ENCODE measurements at regions not wholly inside any gene's neighbourhood (a gene's known extent, or its start where the extent isn't known, plus 50 kb on each side); places are given as distances from the start of the nearest gene placed in this dataset.

GRCh38 chr7:25356534-25357151, 128.4 kb upstream of the NPVF start:
- DNase-seq (ENCODE audit: insufficient read length, low spot score) (no peak), FAIRE-seq (no peak)
- TF ChIP-seq, protein P1, sequence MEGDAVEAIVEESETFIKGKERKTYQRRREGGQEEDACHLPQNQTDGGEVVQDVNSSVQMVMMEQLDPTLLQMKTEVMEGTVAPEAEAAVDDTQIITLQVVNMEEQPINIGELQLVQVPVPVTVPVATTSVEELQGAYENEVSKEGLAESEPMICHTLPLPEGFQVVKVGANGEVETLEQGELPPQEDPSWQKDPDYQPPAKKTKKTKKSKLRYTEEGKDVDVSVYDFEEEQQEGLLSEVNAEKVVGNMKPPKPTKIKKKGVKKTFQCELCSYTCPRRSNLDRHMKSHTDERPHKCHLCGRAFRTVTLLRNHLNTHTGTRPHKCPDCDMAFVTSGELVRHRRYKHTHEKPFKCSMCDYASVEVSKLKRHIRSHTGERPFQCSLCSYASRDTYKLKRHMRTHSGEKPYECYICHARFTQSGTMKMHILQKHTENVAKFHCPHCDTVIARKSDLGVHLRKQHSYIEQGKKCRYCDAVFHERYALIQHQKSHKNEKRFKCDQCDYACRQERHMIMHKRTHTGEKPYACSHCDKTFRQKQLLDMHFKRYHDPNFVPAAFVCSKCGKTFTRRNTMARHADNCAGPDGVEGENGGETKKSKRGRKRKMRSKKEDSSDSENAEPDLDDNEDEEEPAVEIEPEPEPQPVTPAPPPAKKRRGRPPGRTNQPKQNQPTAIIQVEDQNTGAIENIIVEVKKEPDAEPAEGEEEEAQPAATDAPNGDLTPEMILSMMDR (IDR thresholded peaks at IDR 0.05; ENCODE audit: insufficient read depth, missing control alignments): no peak

GRCh38 chr7:25358926-25359325, 130.6 kb upstream of the NPVF start:
- no peak for FAIRE-seq

DNA sequence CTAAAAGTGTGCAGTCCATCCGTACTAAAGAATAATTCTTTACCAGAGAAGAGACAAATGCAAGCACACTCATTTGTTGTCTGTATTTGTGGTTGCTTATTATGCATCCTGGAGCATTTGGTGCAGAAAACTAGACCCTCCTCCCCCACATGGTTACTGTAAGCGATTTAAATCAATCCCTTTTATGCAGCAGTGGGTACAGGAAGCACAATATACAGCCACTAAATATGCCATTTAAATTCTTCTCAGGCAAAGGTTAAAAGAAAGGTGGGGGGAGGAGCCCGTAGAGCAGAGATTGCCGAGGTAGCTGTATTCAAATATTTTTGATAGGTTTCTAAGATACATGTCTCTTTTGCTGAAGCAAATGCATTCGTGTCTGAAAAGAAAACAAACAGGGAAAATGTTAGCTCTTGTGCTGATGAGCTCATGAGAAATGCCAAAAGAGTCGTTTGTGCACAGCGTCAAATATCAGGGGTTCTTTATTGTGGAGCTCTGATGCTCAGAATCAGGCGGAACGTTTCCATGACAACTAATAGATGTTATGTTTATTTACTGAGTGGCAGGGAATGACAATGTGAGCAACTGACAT, 131.3 kb upstream of the NPVF start:
- FAIRE-seq (no peak), DNase-seq (ENCODE audit: insufficient read length, low spot score) (no peak)
- TF ChIP-seq, protein P1 (IDR thresholded peaks at IDR 0.05; ENCODE audit: insufficient read depth, missing control alignments): no peak

More at GRCh38 chr7:25358926-25359325, 130.6 kb upstream of the NPVF start:
- no peak for DNase-seq (ENCODE audit: insufficient read length, low spot score)
- TF ChIP-seq, protein P1 (IDR thresholded peaks at IDR 0.05; ENCODE audit: insufficient read depth, missing control alignments): no peak

- TF ChIP-seq, protein P1 (IDR thresholded peaks at IDR 0.05; ENCODE audit: insufficient read depth, missing control alignments): no peak
- FAIRE-seq: no peak
- DNase-seq (ENCODE audit: insufficient read length, low spot score): no peak
Observed at GRCh38 chr7:25360451-25360850, 132.2 kb upstream of the NPVF start.

DNA sequence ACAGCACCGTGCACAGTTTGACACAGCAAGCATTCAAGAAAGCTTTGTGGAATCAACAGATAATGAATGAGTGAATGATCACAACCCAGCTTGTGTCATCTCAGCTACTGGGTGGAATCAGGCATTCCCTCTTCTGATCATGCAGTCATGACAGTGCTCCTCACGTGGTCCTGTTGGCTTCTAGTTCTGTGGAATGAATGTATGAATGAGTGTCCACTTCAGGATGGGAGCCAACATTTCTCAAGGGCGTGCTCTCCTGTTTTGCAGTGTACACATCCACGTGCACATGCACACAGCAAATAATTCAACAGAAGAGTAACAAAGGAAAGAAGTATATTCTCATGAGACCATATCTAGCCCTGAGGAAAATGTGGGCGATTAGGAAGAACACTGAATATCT, 133.1 kb upstream of the NPVF start:
- FAIRE-seq: no peak
- DNase-seq (ENCODE audit: insufficient read length, low spot score): no peak
- TF ChIP-seq, protein P1 (IDR thresholded peaks at IDR 0.05; ENCODE audit: insufficient read depth, missing control alignments): no peak

GRCh38 chr7:25361863-25362262, 133.6 kb upstream of the NPVF start:
- no peak for FAIRE-seq
- TF ChIP-seq, protein P1 (IDR thresholded peaks at IDR 0.05; ENCODE audit: insufficient read depth, missing control alignments): no peak
- no peak for DNase-seq (ENCODE audit: insufficient read length, low spot score)

DNA sequence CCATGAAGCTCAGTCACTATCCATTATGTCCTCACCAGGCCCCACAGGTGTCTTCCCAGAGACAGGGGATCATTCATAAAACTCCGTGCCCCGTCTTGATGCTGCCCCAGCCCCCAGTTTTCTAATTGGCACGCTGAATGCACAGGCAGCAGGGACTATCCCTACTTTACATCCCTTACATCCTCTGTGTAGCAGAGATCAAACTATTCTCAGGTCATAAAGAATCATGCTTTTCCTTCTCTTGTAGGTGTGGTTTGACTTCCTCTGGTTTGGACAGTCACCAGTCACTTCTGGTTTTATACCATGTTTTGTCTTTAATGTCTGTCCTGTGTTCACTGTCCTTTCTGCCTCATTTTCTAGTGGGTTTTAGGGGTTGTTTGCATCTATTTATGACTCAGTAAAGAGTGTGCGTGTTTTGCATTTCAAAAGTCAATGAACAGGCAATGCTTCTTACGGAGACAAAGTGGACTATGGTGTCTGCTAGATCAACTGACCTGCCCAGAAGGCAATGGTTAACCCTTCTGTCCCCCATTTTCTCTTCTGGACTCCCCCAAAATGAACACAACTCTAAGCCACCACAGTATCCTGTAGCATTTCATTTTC, 140.4 kb upstream of the NPVF start:
- TF ChIP-seq, protein P1 (IDR thresholded peaks at IDR 0.05; ENCODE audit: insufficient read depth, missing control alignments): no peak

More for the DNA sequence above, 140.4 kb upstream of the NPVF start:
- DNase-seq (ENCODE audit: insufficient read length, low spot score) (no peak), FAIRE-seq (no peak)

Data from D721Med (cell line).